HFF-Myc (cell line): ENCODE measurements at regions not wholly inside any gene's neighbourhood (a gene's known extent, or its start where the extent isn't known, plus 50 kb on each side); places are given as distances from the start of the nearest gene placed in this dataset.
A peak's percentile ranks its signal among the peaks of the same experiment; 100 is the strongest.

Experiments
- DNase-seq: peaks from one replicate; pipeline ENCODE4 v3.0.0-alpha.2; 2011; ENCODE audit warnings: low read depth; ENCODE audit errors: extremely low read depth
- H3K4me3 ChIP-seq: replicated peaks from 2 replicates; pipeline ENCODE4 v1.5.1; 2011; ENCODE audit warnings: low read depth, mild to moderate bottlenecking, control low read depth, low read length
- CTCF ChIP-seq: IDR thresholded peaks from 2 replicates; pipeline ENCODE4 v1.5.1; 2012; ENCODE audit warnings: mild to moderate bottlenecking, low read depth, low read length, control low read depth; ENCODE audit errors: missing control alignments

GRCh38 chr3:170739410-170739809, 130.6 kb downstream of the RPL22L1 start:
- no peak for DNase-seq
- peak overlapping the region; percentile 30 for H3K4me3 ChIP-seq
- TF ChIP-seq CTCF: no peak

DNA sequence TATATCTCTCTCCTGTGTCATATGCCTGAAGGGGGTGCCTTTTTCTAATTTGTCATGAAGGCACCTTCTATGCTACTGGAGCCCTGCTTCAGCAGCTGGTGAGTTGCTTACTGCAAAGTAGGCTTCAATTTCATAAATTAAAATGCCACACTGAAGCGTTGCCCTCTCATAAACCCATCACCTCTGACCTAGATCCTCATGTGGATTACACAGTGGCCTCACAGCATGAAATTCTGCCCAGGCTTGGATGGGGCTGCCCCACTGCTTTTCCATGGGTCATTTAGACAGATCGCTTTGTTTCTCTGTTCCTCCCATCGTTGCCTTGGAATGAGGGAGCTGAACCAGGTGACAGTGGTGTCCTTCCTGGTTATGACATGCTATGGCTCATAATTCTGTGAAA, 131.2 kb downstream of the RPL22L1 start:
- DNase-seq: no peak
- TF ChIP-seq CTCF: no peak
- H3K4me3 ChIP-seq: no peak overlapping the region; the same call in 1 of the 2 replicates

DNA sequence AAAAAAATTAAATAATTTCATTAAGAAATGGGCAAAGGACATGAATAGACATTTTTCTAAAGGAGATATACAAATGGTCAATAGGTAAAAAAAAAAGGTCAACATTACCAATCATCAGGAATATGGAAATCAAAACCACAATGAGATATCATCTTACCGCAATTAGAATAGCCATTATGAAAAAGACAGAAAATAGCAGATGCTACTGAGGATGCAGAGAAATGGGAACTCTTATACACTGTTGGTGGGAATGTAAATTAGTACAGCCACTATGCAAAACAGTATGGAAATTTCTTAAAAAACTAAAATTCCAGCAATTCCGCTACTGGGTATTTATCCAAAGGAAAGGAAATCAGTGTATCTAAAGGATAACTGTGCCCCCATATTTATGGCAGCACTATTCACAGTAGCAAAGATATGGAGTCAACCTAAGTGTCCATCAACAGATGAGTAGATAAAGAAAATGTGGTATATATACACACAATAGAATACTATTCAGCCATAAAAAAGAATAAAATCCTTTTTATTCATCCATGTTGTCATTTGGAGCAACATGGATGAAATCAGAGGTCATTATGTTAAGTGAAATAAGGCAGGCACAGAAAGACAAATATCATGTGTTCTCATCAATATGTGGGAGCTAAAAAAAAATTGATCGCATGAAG, 132.4 kb downstream of the RPL22L1 start:
- no peak for TF ChIP-seq CTCF
- H3K4me3 ChIP-seq: no peak overlapping the region
- no peak for DNase-seq

DNA sequence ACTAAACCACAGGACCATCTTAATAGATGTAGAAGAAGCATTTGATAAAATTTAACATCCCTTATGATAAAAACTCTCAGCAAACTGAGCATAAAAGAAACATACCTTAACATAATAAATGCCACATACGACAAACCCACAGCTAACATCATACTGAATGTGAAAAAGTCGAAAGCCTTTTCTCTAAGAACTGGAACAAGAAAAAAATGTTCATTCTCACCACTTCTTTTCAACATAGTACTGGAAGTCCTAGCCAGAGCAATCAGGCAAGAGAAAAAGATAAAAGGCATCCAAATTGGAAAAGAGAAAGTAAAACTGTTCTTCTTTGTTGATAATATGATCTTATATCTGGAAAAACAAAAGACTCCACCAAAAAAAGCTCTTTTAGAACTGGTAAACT, 134.2 kb downstream of the RPL22L1 start:
- no peak overlapping the region for H3K4me3 ChIP-seq
- TF ChIP-seq CTCF: no peak

DNA sequence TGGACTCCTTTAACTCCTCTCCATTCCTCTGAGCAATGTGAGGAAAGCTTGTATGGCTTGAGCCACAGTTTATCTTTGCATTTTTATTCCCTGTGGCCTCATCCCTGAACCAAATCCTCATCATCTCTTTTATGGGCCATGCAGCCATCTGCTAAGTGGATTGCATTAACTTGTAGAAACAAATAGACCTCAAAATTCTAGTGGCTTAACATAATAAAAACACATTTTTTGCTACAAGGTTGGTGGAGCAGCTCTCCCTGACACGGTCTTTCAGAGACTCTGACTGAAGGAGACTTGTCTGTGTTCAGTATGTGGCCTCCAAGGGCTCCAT, 135.3 kb downstream of the RPL22L1 start:
- TF ChIP-seq CTCF: no peak
- DNase-seq: no peak
- no peak overlapping the region for H3K4me3 ChIP-seq

More for the DNA sequence above, 134.2 kb downstream of the RPL22L1 start:
- DNase-seq: no peak

DNA sequence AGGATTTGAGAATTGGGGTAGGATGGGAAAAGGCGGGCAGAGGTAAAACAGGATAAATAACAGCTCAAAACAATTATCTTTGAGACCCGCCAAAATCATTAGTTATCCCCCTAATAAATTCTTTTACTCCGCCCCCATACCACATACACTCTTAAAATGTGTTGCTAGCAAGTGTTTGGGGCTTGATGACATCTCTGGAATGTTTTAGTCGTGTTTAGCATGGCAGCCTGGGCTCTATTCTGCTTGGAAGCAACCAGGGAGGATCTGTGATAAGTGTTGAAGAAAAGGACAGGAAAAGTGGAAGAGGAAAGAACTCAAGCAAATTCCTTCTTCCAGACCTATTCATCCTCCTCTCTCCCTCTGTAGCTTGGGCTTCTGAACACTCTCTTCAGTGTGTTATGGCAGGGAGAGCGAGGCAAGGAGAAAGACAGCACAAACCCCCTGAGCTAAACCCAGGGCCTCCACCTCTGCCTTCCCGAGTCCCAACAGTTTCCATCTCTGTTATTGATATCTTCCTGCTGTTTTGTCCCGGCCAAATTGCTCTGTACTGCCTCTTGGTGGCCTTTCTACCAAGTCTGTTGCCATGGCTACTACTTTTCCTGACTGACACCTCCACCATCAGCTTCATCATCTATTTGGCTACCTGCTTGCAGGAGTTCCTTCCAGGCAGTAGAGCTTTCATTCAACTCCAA, 135.8 kb downstream of the RPL22L1 start:
- no peak for DNase-seq
- H3K4me3 ChIP-seq: no peak overlapping the region
- no peak for TF ChIP-seq CTCF
